Fibroblast of lung (primary cell): ENCODE measurements at regions not wholly inside any gene's neighbourhood (a gene's known extent, or its start where the extent isn't known, plus 50 kb on each side); places are given as distances from the start of the nearest gene placed in this dataset.

Experiments used
- DNase-seq, 2 donors: peaks; one replicate each; pipeline versions ENCODE4 v3.0.0 to v3.0.0-alpha.2; 2010; ENCODE audit warnings: low read depth in 2 of 2
- H2AFZ ChIP-seq: 2 replicates; pipeline ENCODE4 v1.5.1; 2012; ENCODE audit warnings: low read length, control low read depth, inconsistent platforms
- H3K27ac ChIP-seq: 2 replicates; pipeline ENCODE4 v1.5.1; 2011; ENCODE audit warnings: low read length, control low read depth; ENCODE audit not compliant: insufficient read depth
- H3K27me3 ChIP-seq: 2 replicates; pipeline ENCODE4 v1.5.1; 2011; ENCODE audit warnings: mild to moderate bottlenecking, low read length; ENCODE audit not compliant: control insufficient read depth, insufficient read depth
- H3K36me3 ChIP-seq: 2 replicates; pipeline ENCODE4 v1.5.1; 2011; ENCODE audit warnings: low read length; ENCODE audit not compliant: control insufficient read depth, insufficient read depth
- H3K4me1 ChIP-seq: 2 replicates; pipeline ENCODE4 v1.5.1; 2011; ENCODE audit warnings: low read length; ENCODE audit not compliant: control insufficient read depth, insufficient read depth; ENCODE audit errors: extremely low read depth
- H3K4me2 ChIP-seq: 2 replicates; pipeline ENCODE4 v1.5.1; 2011; ENCODE audit warnings: low read length, control low read depth; ENCODE audit not compliant: insufficient read depth; ENCODE audit errors: extremely low read depth
- H3K4me3 ChIP-seq, 4 experiments: fragments of 200-600 bp in 1 of 4; sonication (generic) in 1 of 4; replicated peaks in 1 of 4; 2 replicates each; pipeline ENCODE4 v1.5.1; 2011 to 2016; ENCODE audit warnings: low read length in 4 of 4, low read depth in 3 of 4, mild to moderate bottlenecking in 3 of 4, control low read depth in 2 of 4, inconsistent platforms in 1 of 4, mixed read lengths in 1 of 4; ENCODE audit not compliant: insufficient read depth in 1 of 4; ENCODE audit errors: control extremely low read depth in 1 of 4
- H3K79me2 ChIP-seq: 2 replicates; pipeline ENCODE4 v1.5.1; 2012; ENCODE audit warnings: mild to moderate bottlenecking, low read length, inconsistent platforms; ENCODE audit not compliant: control insufficient read depth, insufficient read depth
- H3K9ac ChIP-seq: 2 replicates; pipeline ENCODE4 v1.5.1; 2011; ENCODE audit warnings: mild to moderate bottlenecking, low read length, control low read depth; ENCODE audit not compliant: insufficient read depth
- H3K9me3 ChIP-seq: 2 replicates; pipeline ENCODE4 v1.5.1; 2012; ENCODE audit warnings: low read depth, low read length; ENCODE audit not compliant: control insufficient read depth, insufficient read depth
- H4K20me1 ChIP-seq: 2 replicates; pipeline ENCODE4 v1.5.1; 2011; ENCODE audit warnings: low read length; ENCODE audit not compliant: control insufficient read depth, insufficient read depth; ENCODE audit errors: extremely low read depth
- CTCF ChIP-seq, 2 donors: IDR thresholded peaks in 1 of 2; conservative IDR thresholded peaks in 1 of 2; 1 replicate in 1 of 2; 2 replicates in 1 of 2; pipeline ENCODE4 v1.5.1; 2011 to 2012; ENCODE audit warnings: low read length in 2 of 2, control low read depth in 1 of 2, inconsistent platforms in 1 of 2, low read depth in 1 of 2, mild to moderate bottlenecking in 1 of 2
- EZH2 ChIP-seq: IDR thresholded peaks from 2 replicates; pipeline ENCODE4 v1.5.1; 2012; ENCODE audit warnings: low read length, control low read depth, mild to moderate bottlenecking; ENCODE audit errors: missing control alignments

GRCh38 chrX:44401151-44401550 lies 57.7 kb upstream of the EFHC2 start:
- Histone ChIP-seq H3K36me3 (no peaks in the 10 kb centered on the region), H3K9me3 (no peaks in the 10 kb centered on the region), H2AFZ (no peak overlapping the region), H3K4me3 (no peak overlapping the region), H3K79me2 (no peaks in the 10 kb centered on the region), H4K20me1 (no peaks in the 10 kb centered on the region), H3K9ac (no peak overlapping the region), H3K4me2 (no peak overlapping the region), H3K27ac (no peak overlapping the region), H3K27me3 (no peaks in the 10 kb centered on the region), H3K4me1 (peaks cover 2% of the 10 kb centered on the region)
- peak in 1 of 2 donors; percentile 22 for DNase-seq
- TF ChIP-seq EZH2, result no peak
- no peak for TF ChIP-seq CTCF (conservative IDR thresholded peaks at IDR 0.05 in 1 of 2, IDR thresholded peaks at IDR 0.05 in 1 of 2; ENCODE audit: low read depth in 1 of 2, low read length in 2 of 2)

GRCh38 chrX:44400588-44400987 lies 57.1 kb upstream of the EFHC2 start:
- no peaks in the 10 kb centered on the region for H3K27me3 ChIP-seq
- no peaks in the 10 kb centered on the region for H3K9me3 ChIP-seq
- H3K27ac ChIP-seq, result no peak overlapping the region
- peaks cover 2% of the 10 kb centered on the region for H3K4me1 ChIP-seq
- H4K20me1 ChIP-seq, result no peaks in the 10 kb centered on the region
- TF ChIP-seq EZH2 (no peak), CTCF (conservative IDR thresholded peaks at IDR 0.05 in 1 of 2, IDR thresholded peaks at IDR 0.05 in 1 of 2; ENCODE audit: low read depth in 1 of 2, low read length in 2 of 2) (no peak)
- H3K36me3 ChIP-seq, result no peaks in the 10 kb centered on the region
- peak; percentile 90 to 97 for DNase-seq
- no peaks in the 10 kb centered on the region for H3K79me2 ChIP-seq
- no peak overlapping the region for H3K4me2 ChIP-seq
- H3K9ac ChIP-seq, result no peak overlapping the region
- no peak overlapping the region for H3K4me3 ChIP-seq
- H2AFZ ChIP-seq, result no peak overlapping the region

GRCh38 chrX:44400161-44400560 lies 56.7 kb upstream of the EFHC2 start:
- H4K20me1 ChIP-seq, result no peaks in the 10 kb centered on the region
- no peak overlapping the region for H3K4me3 ChIP-seq
- H3K9me3 ChIP-seq, result no peaks in the 10 kb centered on the region
- H3K27ac ChIP-seq, result no peak overlapping the region
- H3K36me3 ChIP-seq, result no peaks in the 10 kb centered on the region
- no peaks in the 10 kb centered on the region for H3K79me2 ChIP-seq
- no peak for DNase-seq
- H2AFZ ChIP-seq, result no peak overlapping the region
- TF ChIP-seq CTCF (conservative IDR thresholded peaks at IDR 0.05 in 1 of 2, IDR thresholded peaks at IDR 0.05 in 1 of 2; ENCODE audit: low read depth in 1 of 2, low read length in 2 of 2) (no peak), EZH2 (no peak)
- H3K27me3 ChIP-seq, result no peaks in the 10 kb centered on the region
- no peak overlapping the region for H3K4me2 ChIP-seq
- H3K9ac ChIP-seq, result no peak overlapping the region
- peaks cover 2% of the 10 kb centered on the region for H3K4me1 ChIP-seq
